Stimulated activated CD4-positive, alpha-beta T cell treated with anti-CD3 and anti-CD28 coated beads, Interleukin-4, amount 100 ng/mL, for 4 hours (primary cell): ENCODE measurements at regions not wholly inside any gene's neighbourhood (a gene's known extent, or its start where the extent isn't known, plus 50 kb on each side); places are given as distances from the start of the nearest gene placed in this dataset.
"Not testable (repeated sequence)": the region's sequence is repeated elsewhere in the genome, so short reads cannot be mapped to it uniquely, and the experiment has no call there.

Experiments used
- DNase-seq, 2 experiments: peaks; one replicate each; pipeline ENCODE4 v3.0.0-alpha.2; 2020

GRCh38 chr2:18301421-18302139, 258.9 kb downstream of the RDH14 start:
- no peak for DNase-seq

- no peak for DNase-seq
These were observed 260.8 kb downstream of the RDH14 start for GRCh38 chr2:18299423-18300212.

DNA sequence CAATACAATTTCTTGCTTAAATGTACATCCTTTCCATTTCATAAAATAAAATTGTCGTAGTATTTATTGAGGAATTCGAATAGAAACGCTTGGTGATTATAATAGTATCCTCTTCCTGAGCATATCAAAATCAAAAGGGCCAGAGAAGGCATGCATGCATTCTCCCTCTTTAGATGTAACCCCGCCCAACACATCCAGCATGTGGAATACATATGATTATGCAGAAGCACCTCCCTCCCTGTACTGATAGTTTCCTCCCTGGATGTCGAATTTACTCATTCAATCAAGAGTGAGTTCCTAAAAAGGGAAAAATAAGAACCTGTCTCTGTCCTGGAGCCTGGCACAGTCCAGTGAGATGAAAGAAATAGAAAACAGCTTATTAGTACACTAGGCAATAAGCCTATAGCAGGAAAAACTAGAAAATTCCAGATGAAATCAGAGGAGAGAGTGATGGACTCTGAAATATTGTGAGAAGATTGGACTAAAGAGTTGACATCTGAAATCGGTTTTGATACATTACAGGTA, 262.9 kb downstream of the RDH14 start:
- no peak for DNase-seq

- no peak for DNase-seq
These were observed 270.1 kb downstream of the RDH14 start for GRCh38 chr2:18290386-18290785.

- DNase-seq = no peak
These were observed 273.6 kb downstream of the RDH14 start for GRCh38 chr2:18286897-18287296.

DNA sequence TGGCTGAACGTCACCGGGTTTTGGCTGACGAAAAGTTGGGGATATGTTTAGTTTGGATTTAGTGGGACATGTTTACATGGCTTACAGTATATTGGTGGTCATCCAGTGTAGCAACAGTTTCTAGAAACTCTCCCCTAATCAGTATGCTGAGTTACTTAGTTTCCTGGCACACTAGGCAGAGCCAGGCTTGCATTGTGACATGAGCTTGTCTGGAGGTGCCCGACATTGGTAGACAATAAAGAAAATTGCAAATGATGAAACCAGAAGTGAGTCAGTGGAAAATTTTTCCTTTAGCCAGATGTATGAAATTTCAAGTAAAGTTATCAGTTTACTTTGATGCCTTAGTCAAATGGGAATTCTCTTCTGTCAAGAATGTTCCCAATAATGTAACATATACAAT, 276.1 kb downstream of the RDH14 start:
- DNase-seq = no peak

DNA sequence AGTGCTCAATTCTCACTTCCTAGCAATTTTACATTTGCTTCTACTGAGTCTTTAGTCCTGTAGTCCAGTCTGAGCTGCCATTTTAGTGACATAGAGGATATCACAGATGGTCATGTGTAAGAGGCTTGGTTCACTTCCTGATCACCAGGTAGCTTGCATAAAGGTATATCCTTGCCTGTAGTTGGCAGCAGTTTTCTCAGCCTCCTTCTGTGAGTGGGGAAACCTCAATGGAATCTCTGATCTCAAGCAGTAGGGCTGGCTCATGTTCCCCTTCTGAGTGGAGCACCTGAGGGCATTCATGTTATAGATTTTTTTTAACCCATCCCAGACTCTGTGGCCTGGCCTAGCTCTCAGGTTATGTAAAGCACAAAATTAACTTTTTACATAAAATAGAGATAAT, 278.4 kb downstream of the RDH14 start:
- no peak for DNase-seq

DNA sequence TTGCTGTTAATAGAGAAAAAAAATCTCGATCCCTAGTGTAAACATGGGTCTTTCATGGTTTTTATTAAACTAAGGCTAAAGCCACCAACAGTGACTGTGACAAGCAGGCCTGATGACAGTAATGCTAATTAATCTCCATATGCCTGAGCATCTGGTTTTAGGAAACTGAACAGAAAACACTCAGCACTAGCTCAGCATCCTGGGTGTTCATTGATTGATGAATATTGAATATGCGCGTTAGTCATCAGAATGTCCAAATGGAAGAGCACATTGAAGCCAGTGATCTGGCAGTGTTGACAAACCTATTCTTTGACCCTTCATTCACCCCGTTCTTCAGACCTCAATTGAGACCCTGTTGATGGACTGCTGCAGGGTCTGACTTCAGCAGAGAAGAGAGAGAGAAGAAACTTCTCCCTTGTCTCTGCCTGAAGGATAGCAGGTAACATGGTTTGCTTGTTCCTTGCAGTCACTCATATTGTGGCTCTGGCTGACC, 283.8 kb downstream of the RDH14 start:
- no peak for DNase-seq

DNA sequence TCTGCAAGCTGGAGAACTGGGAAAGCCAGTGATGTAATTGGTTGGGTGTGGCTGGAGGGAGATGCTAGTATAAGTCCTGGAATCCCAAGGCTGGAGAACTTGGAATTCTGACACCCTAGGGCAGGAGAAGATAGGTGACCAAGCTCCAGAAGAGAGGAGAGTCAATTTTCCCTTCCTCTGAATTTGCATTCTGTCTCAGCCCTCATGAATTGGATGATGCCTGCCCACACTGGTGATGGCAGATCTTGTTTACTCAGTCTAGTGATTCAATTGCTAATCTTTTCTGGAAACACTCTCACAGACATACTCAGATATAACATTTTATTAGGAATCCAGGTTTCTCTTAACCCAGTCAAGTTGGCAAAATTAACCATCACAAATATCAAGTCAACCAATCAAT, 287.2 kb downstream of the RDH14 start:
- no peak for DNase-seq

GRCh38 chr2:18272148-18272494, 288.3 kb downstream of the RDH14 start:
- no peak for DNase-seq

DNA sequence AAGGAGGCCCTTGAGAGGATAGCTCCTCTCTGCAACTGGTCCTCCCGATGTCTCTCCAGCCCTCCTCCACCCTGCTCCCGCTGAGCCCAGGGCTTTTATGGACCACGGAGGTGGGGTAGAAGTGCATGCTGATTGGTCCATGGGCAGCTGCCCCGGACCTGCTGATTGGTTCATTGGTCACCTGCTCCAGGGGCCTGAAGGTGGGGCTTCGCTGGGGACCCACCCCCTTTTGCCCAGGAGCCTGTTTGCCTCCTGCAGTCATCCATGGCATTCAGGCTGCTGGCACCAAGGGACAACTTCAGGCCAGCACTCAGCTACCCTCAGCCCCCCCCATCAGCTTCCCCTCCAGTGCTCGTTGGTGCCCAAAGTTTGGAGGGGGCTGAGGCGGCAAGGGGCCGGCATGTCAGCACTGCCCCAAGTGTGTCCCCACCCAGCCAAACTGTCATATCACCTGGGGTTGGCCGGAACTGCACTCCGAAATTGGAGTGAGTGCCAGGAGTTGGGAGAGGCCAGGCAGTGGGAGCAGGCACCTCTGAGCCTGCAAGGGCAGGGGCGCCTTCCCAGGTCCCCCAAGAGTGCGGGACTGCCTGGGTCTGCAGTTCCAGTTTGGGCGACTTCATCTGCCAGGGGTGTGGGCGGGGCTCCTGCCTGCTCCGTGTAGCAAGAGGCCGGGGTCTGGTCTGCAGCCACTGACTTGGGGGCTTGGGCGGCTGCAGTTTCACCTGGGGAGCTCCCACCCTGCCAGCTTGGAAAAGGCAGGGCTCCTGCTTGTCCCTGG, 288.9 kb downstream of the RDH14 start:
- DNase-seq = no peak

- no peak for DNase-seq
These were observed 292.1 kb downstream of the RDH14 start for GRCh38 chr2:18268400-18268799.

DNA sequence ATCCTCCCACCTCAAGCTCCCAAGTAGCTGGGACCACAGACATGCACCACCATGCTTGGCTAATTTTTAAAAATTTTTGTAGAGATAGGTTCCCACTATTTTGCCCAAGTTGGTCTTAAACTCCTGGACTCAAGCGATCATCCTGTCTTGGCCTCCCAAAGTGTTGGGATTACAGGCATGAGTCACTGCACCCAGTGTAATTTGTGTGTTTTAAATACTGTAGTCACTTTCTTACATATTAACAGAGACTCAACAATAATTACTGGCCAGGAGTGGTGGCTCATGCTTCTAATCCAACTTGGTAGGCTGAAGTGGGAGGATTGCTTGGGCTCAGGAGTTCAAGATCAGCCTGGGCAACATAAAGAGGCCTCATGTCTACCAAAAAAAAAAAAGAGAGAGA, 293.0 kb downstream of the RDH14 start:
- DNase-seq = no peak

DNA sequence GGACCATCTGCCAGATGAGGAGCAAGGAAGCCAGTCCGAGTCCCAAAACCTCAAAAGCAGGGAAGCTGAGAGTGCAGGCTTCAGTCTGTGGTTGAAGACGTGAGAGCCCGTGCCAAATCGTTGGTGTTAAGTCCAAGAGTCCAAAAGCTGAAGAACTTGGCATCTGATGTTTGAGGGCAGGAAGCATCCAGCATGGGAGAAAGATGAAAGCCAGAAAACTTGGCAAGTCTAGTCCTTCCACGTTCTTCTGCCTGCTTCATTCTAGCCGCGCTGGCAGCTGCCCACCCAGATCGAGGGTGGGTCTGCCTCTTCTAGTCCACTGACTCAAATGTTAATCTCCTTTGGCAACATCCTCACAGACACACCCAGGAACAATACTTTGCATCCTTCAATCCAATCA, 293.8 kb downstream of the RDH14 start:
- not testable (repeated sequence) for DNase-seq

DNA sequence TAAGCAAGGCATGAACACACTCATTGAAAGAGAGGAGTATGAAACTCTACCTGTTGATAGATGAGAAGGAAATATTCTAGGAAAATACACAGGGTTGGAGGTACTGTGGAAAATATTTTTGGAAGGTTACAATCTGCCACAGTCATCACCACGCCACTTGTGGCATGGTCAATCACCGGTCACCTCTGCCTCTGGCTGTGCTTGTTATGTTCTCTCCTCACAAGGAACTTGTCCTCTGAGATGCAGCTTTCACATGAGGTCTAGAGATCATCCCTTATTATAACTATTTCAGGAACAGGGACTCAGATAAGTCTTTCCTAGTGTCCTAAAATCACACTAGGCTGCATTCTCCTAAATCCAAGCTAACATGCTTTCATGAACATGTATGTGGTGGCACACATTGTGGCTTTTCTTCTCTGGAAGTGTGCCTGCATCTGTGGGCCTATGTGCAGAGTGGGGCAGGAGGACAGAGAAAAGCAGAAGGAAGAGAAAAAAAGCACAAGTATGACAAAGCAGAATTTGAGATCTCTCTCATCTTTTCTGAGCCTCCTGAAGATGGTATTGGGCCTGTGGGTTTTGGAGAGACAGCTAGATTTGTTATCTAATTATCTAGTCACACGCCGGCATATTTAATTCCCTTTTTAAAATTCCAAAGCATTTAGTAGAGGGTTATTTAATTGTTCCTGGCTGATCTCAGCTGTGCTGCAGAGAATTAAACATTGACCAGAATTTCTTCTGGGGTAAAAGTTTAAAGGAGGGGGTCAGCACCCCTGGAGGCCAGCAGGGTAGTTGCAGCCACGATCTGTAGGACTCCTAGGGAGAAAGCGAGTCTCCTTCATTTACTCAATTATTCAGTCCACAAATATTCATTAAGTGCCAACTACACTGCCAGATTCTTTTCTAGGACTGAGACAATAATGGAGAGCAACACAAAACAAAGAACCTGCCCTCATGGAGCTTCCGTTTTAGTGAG, 294.6 kb downstream of the RDH14 start:
- DNase-seq = no peak

DNA sequence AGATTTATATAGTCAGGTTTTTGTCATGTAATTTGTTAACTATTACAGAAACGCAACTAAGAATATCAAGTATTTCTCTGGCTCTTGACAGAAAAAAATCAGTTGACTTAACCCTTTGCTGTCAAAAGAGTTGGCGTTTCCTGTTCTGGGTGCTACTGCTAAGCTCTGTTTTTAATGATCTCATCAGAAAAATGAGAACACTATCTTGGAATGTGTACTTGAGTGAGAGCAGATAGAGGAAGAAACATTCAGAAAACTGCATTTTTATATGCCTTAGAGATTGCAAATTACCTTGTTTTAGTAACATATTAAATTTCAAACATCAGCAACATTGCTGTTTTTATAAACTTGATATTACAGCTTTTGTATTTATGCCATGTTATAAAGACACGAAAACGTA, 297.9 kb downstream of the RDH14 start:
- no peak for DNase-seq

- no peak for DNase-seq
These were observed 306.7 kb downstream of the RDH14 start for GRCh38 chr2:18253686-18254197.

DNA sequence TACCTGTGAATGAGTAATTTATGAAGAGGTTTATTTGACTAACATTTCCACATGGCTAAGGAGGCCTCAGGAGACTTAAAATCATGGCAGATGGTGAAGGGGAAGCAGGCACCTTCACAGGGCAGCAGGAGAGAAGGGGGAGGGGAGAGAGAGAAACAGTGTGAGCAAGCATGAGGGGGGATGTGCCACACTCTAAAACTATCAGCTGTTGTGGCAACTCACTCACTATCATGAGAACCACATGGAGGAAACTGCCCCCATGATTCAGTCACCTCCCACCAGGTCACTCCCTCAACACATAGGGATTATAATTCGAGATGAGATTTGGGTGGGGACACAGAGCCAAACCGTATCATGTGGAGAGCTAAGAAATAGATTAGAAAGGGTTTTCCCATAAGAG, 309.0 kb downstream of the RDH14 start:
- no peak for DNase-seq

DNA sequence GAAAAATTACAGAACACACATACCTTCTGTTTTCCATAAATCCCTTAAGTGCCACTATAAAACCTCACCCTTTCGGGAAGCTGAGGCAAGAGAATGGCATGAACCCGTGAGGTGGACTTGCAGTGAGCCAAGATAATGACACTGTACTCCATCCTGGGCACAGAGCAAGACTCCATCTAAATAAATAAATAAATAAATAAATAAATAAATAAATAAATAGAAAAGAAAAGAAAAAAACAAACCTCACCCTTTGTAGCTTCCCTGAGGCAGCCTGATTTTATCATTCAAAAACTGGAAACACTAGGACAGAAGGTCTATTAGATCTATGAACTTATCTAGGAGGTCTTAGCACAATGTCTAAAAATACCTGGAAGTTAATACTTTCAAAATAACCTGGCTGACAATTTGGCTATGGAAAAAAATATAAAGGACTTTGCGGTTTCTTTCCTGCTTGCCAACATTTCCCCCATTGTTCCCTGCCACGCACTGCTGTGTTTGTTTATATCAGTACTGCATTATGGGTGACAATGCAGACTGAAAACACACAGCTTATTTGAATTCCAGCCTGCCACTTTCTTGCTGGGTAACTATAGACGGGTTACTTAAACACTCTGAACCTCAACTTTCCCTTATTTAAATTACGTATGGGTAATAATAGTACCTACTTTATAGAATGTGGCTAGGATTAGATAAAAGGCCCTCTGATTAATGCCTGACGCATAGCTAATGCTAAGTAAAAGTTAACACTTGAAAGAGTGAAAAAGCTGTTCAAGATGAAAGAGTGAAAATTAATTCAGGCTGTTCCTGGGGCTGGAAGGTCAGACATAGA, 313.0 kb downstream of the RDH14 start:
- no peak for DNase-seq

DNA sequence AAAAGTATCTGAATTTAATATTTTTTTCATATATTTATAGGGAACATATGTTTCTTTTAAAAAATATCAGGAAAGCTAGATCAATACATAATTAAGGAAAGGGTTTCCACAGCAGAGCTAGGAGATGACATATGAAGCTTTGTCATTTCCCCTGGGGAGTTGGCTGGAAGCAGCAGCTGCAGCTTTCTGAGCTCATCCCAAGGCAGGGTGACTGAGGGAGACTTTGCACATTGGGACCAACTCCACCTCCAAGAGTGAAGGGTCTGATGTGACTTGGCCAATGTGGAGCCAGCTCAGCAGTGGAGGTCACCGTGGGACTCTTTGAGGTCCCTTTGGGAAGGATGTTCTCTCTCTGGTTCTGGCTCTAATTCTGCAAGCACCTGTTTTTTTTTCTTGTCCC, 315.1 kb downstream of the RDH14 start:
- no peak for DNase-seq

DNA sequence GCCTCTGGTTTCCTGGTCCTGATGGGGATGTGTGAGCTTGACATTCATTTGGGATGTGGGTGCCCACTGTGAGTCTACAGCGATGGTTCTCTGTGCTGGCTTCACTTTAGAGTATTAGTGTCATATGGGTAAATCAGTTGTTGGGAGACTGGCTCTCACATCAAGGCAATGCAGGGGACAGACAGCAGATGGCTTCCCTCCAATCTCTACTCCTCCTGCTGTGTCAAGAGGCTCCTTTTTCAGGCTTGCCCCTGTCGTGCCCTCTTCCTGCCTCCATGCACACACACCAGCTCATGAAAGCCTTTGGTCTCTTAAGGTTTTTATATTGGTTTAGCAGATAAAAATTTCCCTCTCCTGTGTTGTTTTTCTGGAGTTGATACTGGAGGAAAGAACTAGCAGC, 315.6 kb downstream of the RDH14 start:
- DNase-seq = no peak
